Activated CD4-positive, alpha-beta T cell treated with anti-CD3 and anti-CD28 coated beads, Interleukin-2, amount 50 U/mL, for 16 hours (primary cell): ENCODE measurements at regions not wholly inside any gene's neighbourhood (a gene's known extent, or its start where the extent isn't known, plus 50 kb on each side); places are given as distances from the start of the nearest gene placed in this dataset.

Experiments
- DNase-seq: peaks from one replicate; pipeline ENCODE4 v3.0.0-alpha.2; 2020

DNA sequence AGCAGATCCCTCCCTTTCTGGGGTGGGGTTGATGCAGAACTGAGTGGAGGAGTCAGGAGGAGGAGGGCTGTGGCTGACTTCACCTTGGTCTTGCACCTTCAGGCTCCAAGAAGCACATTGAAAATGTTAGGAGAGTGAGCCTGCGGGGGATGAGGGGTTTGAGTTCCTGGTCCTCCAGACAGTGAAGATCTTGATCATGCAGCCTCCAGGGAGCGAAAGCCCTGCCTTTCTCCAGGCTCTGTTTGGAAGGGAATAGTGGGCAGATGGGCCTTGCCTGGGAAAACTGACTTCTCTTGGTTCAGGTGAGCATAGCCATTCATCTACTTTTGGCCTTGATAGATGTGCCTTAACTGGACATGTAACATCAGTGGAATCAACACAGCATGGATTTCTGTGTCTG lies 267.6 kb upstream of the B3GAT1 start:
- DNase-seq = no peak

GRCh38 chr11:134678744-134679143 lies 266.7 kb upstream of the B3GAT1 start:
- no peak for DNase-seq

GRCh38 chr11:134677891-134678551 lies 266.0 kb upstream of the B3GAT1 start:
- no peak for DNase-seq

GRCh38 chr11:134677397-134677822 lies 265.4 kb upstream of the B3GAT1 start:
- DNase-seq = no peak

- DNase-seq = no peak
Observed at GRCh38 chr11:134676516-134677287, 264.7 kb upstream of the B3GAT1 start.

DNA sequence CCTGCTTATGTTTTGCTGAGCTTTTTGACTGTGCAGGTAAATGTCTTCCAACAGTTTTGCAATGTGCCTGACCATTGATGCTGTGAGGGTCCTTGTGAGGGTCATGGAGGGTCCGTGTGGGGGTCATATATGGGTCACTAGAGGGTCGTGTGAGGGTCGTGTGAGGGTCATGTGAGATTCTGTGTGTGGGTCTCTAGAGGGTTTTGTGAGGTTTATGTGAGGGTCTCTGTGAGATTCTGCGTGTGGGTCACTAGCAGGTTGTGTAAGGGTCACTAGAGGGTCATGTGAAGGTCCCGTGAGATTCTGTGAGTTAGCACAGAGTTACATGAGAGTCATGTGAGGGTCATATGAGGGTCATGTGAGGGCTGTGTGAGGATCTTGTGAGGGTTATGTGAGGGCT lies 263.9 kb upstream of the B3GAT1 start:
- no peak for DNase-seq

GRCh38 chr11:134674974-134675373 lies 262.9 kb upstream of the B3GAT1 start:
- no peak for DNase-seq

- DNase-seq = no peak
Observed at GRCh38 chr11:134670961-134671370, 258.9 kb upstream of the B3GAT1 start.

DNA sequence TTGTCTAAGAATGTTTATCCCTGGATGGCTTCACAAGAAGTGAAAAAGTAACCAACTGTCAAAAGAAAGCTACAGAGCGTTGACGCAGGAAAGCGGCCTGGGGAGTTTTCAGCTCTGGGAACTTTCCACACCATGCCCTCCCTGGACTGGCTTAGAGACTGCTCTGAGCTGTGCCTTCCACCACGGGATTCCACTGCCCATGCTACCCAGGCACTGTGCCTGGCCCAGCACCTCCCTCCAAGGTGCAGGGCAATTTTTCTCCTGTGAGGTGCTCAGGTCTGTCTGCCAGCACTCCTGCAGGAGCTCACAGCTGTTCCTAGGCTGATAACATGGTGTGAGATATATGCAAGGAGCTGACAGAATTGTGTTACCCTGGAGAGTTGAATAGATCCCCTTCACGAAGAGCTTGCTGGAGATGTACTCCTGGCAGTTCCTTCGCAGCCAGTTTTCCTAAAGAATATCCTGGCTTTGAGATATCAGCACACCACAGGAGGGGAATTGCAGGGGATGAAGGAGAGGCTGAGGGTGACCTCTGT lies 258.3 kb upstream of the B3GAT1 start:
- DNase-seq = no peak

GRCh38 chr11:134669796-134670195 lies 257.8 kb upstream of the B3GAT1 start:
- DNase-seq = no peak

GRCh38 chr11:134668796-134669195 lies 256.8 kb upstream of the B3GAT1 start:
- DNase-seq = no peak

GRCh38 chr11:134668076-134668475 lies 256.0 kb upstream of the B3GAT1 start:
- no peak for DNase-seq

DNA sequence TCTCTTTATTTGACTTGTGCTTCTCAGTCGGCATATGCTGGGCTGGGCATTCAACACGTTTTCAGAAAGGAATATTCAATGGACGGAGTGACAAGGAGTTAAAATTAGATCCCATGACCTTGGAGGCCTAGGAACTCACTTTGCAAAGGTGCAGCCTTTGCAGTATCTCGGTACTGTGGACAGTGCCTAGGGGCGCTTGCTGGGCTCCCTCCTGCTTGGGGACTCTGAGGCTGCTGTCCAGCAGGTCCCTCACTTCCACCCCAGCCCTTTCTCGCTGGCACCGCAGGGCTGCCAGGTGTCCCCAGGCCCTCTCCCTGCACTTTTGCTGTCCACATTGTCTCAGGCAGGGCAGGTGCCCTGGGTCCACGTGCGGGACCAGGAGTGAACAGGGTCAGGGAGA lies 255.5 kb upstream of the B3GAT1 start:
- no peak for DNase-seq

DNA sequence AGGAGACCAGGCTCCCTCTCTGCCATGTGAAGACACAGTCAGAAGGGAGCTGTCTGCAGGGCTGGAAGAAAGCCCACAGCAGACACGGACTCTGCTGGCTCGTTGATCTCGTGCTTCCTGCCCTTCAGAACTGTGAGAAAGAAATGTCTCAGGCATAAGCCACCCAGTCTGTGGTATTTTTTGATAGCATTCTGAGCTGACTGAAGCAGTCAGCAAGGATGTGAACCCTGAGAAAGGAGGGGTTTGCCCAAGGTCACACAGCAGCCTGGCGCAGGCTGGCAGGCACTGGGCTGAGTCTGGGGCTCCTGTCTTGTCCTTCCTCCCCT lies 255.1 kb upstream of the B3GAT1 start:
- DNase-seq = no peak

DNA sequence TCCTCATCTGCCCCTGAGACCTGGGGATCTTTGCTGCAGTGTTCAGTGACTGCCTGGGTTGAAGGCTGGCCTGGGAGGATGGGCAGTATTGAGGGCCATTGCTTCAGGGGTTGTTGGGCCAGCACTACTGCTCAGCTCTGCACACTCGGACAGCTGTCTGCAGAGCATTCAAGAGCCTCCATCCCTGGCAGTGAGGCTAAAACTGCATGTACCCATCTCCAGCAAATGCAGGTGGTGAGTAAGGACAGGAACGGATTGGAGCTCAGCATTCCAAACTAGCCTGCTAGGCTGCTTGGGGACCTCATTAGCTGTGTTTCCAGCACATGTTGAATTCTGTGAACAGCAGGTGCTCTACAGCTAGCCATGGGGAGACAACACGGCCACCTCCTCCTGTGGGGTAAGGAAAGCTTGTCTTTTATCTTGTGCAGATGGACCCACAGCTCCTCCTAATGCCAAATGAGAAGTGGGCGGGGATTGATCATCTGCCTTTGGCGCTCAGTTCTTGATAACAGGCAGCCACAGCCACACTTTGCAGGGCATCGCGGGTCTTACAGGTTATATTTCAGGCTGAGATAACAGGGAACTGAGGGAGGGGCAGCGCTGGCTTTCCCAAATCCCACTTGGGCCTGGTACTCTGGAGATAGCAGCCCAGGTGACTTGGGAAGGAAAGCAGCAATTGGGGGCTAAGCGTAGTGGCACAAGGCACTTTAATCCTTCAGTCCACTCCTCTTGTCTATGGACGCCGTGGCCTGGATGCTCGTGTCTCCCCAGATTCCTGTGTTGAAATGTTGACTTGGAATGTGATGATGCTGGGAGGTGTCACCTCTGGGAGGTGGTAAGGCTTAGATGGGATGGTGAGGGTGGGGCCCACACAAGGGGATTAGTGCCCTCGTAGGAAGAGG lies 254.5 kb upstream of the B3GAT1 start:
- DNase-seq = no peak

DNA sequence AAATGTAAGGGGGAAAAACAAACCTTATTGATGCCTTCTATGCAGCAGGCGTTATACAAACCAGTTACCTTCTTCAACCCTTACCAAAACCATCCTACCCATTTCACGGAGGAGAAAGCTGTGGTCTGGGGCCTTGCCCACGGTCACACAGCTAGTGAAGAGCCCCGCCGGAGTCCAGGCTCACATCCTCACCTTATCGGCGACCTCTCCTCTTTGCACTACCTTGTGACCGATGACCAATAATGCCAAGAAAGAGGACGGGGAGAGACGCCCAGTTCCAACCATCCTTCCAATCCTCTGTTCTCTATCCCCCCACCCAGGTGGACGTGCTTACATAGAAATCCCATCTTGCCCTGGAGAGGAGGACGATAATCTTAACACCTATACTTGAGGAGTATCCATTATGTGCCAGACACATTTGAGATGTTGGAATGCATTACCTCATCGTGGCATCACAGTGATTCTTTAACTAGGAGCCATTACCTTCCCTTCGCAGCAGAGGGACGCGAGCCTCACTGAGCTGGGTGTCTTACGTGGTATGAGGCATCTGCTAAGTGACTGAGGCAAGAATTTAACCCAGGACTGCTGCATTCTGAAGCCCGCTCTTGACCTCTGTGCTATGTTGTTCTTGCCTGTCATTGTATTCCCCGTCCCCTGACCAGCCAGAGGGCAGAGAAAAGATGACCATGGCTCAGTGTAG lies 253.7 kb upstream of the B3GAT1 start:
- DNase-seq = no peak

DNA sequence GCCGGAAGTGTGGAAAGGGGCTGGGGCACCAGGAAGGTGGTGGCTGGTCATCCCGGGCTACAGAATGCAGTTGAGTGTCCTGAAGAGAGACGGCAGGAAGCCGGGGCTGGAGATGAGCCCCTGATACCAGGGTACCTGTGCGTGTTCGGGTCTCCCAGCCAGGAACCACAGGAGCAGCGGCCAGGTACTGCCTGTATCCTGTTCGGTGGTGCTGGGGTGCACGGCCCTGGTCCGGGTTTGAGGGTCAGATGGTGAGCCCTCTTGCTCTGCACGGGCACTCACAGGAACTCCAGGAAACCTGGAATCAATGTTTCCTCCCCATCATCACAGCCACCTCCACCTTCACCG lies 253.1 kb upstream of the B3GAT1 start:
- DNase-seq = no peak

- no peak for DNase-seq
Observed at GRCh38 chr11:134664447-134665187, 252.6 kb upstream of the B3GAT1 start.

DNA sequence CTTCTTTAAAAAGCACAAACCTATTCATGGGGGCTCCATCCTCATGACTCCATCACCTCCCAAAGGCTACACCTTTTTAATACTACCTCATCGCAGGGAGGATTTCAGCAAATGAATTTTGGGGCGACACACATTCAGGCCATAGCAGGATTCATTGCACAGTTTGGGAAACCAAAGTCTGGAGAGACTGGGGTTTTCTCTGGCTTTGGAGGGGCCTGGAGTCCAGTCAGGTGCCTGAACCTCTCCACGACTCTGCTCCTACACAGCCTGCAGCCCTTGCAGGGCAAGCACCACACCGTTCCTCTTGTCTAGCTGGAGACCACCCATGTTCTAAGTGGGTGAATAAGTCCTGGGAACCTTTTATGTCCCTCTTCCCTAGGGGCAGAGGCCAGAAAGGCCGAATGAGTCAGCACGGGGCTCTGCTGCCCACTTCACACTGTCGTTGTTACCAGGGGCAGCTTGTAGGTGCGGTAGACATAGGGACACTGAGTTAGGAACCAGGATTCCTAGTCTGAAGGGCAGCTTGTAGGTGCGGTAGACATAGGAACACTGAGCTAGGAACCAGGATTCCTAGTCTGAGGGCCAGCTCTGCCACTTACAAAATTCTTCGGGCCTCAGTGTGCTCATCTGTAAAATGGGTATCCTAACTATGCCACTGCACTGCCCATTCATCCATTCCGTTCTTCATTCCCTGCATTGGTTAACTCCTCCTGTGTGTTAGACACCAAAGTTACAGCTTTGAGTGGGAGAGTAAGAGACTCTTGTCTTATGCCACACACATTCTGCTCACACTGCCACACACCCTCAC lies 251.7 kb upstream of the B3GAT1 start:
- DNase-seq = no peak

DNA sequence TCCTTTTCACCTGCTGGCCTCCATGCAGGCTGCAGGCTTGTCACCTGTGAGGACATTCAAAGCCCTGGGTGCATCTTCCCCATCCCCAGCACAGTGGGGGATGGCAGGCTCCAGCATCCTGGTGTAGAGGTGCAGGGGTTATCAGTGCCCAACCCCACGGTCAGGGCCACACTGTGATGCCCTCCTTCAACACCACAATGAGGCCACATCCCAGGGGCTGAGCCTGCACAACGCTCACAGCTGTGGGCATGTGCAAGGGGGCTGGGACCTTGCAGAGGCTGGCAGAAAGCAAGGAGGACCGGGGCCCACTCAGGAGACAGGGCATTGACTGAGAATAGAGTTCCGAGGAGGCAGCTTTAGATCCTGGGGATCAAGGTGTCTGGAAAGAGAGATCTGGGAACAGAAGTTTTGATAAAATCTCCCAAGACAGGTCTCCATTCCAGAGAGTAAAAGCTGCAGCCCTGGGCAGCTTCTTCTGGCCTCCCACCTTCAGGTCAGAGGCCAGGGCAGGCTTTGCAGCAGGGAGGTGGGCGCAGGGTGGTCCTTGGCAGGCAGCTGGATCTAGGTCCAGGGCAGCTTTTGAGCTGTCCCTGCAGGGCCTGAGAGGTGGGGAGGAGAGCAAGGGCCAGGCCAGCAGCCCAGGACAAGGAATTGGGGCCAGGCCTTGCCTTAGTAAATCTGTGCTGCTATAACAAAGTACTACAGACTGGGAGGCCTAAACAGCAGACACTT lies 250.8 kb upstream of the B3GAT1 start:
- no peak for DNase-seq

DNA sequence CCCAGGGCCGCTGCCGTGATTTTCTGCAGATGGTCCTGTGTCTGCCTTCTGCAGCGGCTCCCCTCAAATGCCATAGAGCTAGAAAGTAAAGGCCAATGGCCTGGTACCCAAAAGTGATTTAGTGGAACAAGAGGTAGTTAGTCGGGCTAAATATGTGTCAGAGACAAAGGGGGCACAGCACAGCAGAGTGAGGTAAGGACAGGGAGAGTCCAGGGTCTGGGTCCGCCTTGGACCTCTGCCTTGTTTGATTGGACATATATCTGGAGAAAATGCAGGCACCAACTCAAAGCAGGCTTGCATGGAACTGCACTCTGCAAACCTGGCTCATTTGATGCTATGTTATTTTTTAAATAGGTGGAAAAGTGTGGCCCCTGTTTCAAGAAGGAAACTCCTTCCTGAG lies 249.6 kb upstream of the B3GAT1 start:
- no peak for DNase-seq
